Upper lobe of left lung (tissue), 6 donors: ENCODE measurements at regions not wholly inside any gene's neighbourhood (a gene's known extent, or its start where the extent isn't known, plus 50 kb on each side); places are given as distances from the start of the nearest gene placed in this dataset.
A peak's percentile ranks its signal among the peaks of the same experiment; 100 is the strongest.
"Not testable (repeated sequence)": the region's sequence is repeated elsewhere in the genome, so short reads cannot be mapped to it uniquely, and the experiment has no call there.

Experiments
- ATAC-seq, 2 donors: fragments of 200-7000 bp; cut with Tn5 transposase; one replicate each; pipeline ENCODE4 v1.9.1; 2022; ENCODE audit warnings: mild to moderate bottlenecking in 2 of 2, moderate library complexity in 2 of 2; ENCODE audit not compliant: low FRiP score in 2 of 2
- DNase-seq, 2 donors: peaks; one replicate each; pipeline ENCODE4 v3.0.0-alpha.2; 2019 to 2020
- H3K27ac ChIP-seq, 4 donors: fragments of 200-600 bp; sonication (generic); one replicate each; pipeline ENCODE4 v1.5.1; 2016 to 2019
- H3K27me3 ChIP-seq, 4 donors: fragments of 200-600 bp; sonication (generic); one replicate each; pipeline ENCODE4 v1.5.1; 2017 to 2019
- H3K36me3 ChIP-seq, 4 donors: fragments of 200-600 bp; sonication (generic); one replicate each; pipeline ENCODE4 v1.5.1; 2016 to 2019
- H3K4me1 ChIP-seq, 4 donors: fragments of 200-600 bp; sonication (generic); one replicate each; pipeline ENCODE4 v1.5.1; 2018 to 2019
- H3K4me3 ChIP-seq, 4 donors: fragments of 200-600 bp; sonication (generic); one replicate each; pipeline ENCODE4 v1.5.1; 2017 to 2019; ENCODE audit warnings: mild to moderate bottlenecking in 2 of 4, moderate library complexity in 1 of 4
- H3K9me3 ChIP-seq, 4 donors: fragments of 200-600 bp; sonication (generic); one replicate each; pipeline ENCODE4 v1.5.1; 2018 to 2019
- CTCF ChIP-seq, 6 experiments: fragments of 450-650 bp in 4 of 6; fragments of 200-600 bp in 2 of 6; sonication (generic) in 2 of 6; IDR thresholded peaks; one replicate each; pipeline ENCODE4 v1.5.1; 2016 to 2019; ENCODE audit warnings: antibody characterized with exemption in 6 of 6
- EP300 ChIP-seq, 4 donors: sonication (generic); formaldehyde crosslinking; IDR thresholded peaks; one replicate each; pipeline ENCODE4 v1.5.1; 2017; ENCODE audit warnings: antibody characterized with exemption in 4 of 4, control low read depth in 2 of 4
- POLR2A ChIP-seq, 4 donors: fragments of 450-650 bp; IDR thresholded peaks; one replicate each; pipeline ENCODE4 v1.5.1; 2016 to 2017; ENCODE audit warnings: antibody characterized with exemption in 4 of 4, mild to moderate bottlenecking in 2 of 4
- POLR2AphosphoS5 ChIP-seq, 2 donors: sonication (generic); formaldehyde crosslinking; IDR thresholded peaks; one replicate each; pipeline ENCODE4 v1.5.1; 2017; ENCODE audit warnings: antibody characterized with exemption in 2 of 2
- WGBS, 2 donors: methylation state at CpG; one replicate each; pipeline ENCODE4 v1.1.5; 2017 to 2018; 5-methylcytosine and 5-hydroxymethylcytosine counted together
- donor health status: DM: no; HTN: no; CAD: no; lungs with moderate emphysema.
- donor health status: DM: no; HTN: yes; CAD: no; lungs with severe emphysema.

DNA sequence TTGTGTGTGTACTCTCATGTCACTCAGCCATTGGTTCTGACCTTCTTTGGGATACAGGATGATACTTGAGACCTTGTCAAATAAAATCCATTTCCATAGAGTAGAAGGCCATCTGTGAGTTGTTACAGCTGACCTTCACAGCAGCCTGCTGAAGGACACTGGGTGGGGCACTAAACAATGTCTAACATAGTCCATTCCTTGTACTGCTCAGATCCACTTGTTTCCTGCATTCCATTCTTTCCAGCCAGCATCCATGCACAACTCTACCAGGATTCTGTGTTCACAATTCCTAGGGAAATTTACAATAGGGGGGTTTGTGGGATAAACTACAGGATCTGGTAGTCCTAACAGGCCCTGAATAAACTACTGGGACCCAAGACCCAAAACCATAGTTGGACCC lies 286.4 kb downstream of the RASEF start:
- Histone ChIP-seq H3K36me3 (no peaks in the 10 kb centered on the region), H3K4me3 (no peak overlapping the region), H3K27ac (no peak overlapping the region), H3K27me3 (no peaks in the 10 kb centered on the region), H3K9me3 (no peaks in the 10 kb centered on the region), H3K4me1 (no peaks in the 10 kb centered on the region)
- ATAC-seq: no peak
- no peak for DNase-seq
- TF ChIP-seq EP300 (IDR thresholded peaks at IDR 0.05): no peak

DNA sequence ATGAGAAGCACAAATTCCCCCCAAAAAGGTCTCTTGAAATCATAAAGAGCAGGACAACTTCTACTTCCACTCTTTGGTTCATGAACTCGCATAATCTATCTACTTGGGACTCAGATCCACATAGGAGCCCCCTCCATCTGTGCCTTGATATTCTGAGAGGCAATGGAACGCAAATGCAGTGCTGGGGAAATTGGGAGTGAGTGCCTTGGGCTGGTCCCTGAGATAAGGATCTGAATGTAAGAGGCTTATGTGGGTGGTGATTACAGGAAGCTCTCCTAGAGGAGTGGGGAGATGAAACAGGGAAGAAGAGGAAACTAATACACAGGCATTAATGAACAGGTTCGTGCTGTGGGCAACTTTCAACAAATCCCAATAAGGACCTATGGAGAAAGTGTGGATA lies 285.6 kb downstream of the RASEF start:
- no peak overlapping the region for H3K4me3 ChIP-seq
- 84 to 88% methylated on average over 3 of the region's 3 CpGs for WGBS, 2 donors
- no peaks in the 10 kb centered on the region for H3K4me1 ChIP-seq
- no peak overlapping the region for H3K27ac ChIP-seq
- TF ChIP-seq POLR2AphosphoS5 (IDR thresholded peaks at IDR 0.05): no peak
- no peak for TF ChIP-seq CTCF (IDR thresholded peaks at IDR 0.05)
- no peak for TF ChIP-seq EP300 (IDR thresholded peaks at IDR 0.05)
- no peaks in the 10 kb centered on the region for H3K27me3 ChIP-seq
- H3K36me3 ChIP-seq: no peaks in the 10 kb centered on the region
- DNase-seq (no peak), ATAC-seq (no peak)
- no peaks in the 10 kb centered on the region for H3K9me3 ChIP-seq

- WGBS, 2 donors: 89 to 91% methylated on average over 4 of the region's 4 CpGs
- H3K36me3 ChIP-seq, H3K27me3 ChIP-seq, H3K4me1 ChIP-seq, H3K9me3 ChIP-seq, H3K4me3 ChIP-seq, ATAC-seq, H3K27ac ChIP-seq, DNase-seq: not testable (repeated sequence)
These were observed 284.0 kb downstream of the RASEF start for GRCh38 chr9:82778923-82779322.

DNA sequence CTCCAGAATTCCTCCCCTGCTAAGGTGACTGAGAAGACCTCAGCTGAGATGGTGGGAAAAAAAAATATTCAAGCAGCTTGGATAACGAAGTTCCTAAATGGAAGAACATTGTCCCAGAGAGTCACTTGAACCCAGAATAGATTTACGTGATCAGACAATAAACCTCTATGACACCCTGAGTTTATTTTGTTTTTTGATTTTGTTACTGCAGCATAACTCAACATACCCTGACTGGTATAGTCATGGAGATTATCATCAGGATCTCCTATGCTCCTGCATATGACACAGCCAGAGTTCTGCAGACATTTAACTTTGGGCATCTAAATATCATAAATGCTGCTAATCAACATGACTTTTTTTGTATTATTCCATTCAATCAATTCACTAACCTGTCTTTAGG lies 282.9 kb downstream of the RASEF start:
- TF ChIP-seq POLR2AphosphoS5 (IDR thresholded peaks at IDR 0.05): no peak
- no peak for TF ChIP-seq POLR2A (IDR thresholded peaks at IDR 0.05)
- no peak for TF ChIP-seq EP300 (IDR thresholded peaks at IDR 0.05)
- TF ChIP-seq CTCF (IDR thresholded peaks at IDR 0.05): no peak
- Histone ChIP-seq H3K4me1 (no peaks in the 10 kb centered on the region), H3K36me3 (no peaks in the 10 kb centered on the region), H3K27ac (no peak overlapping the region), H3K27me3 (no peaks in the 10 kb centered on the region), H3K9me3 (no peaks in the 10 kb centered on the region), H3K4me3 (no peak overlapping the region)
- no peak for DNase-seq
- WGBS, 2 donors: 85 to 88% methylated on average over 2 of the region's 2 CpGs
- ATAC-seq: no peak

- Histone ChIP-seq H3K27me3 (no peaks in the 10 kb centered on the region), H3K36me3 (no peaks in the 10 kb centered on the region), H3K4me1 (no peaks in the 10 kb centered on the region), H3K4me3 (no peak overlapping the region), H3K9me3 (no peaks in the 10 kb centered on the region), H3K27ac (no peak overlapping the region)
- ATAC-seq (peak in 1 of 2 donors; percentile 38), DNase-seq (no peak)
- no peak for TF ChIP-seq POLR2AphosphoS5 (IDR thresholded peaks at IDR 0.05)
- TF ChIP-seq CTCF (IDR thresholded peaks at IDR 0.05): no peak
- TF ChIP-seq POLR2A (IDR thresholded peaks at IDR 0.05): no peak
- TF ChIP-seq EP300 (IDR thresholded peaks at IDR 0.05): no peak
- WGBS, 2 donors: 71 to 74% methylated on average over 6 of the region's 6 CpGs
These were observed 281.0 kb downstream of the RASEF start for GRCh38 chr9:82781921-82782392.

GRCh38 chr9:82783045-82783444 lies 279.9 kb downstream of the RASEF start:
- DNase-seq: no peak
- TF ChIP-seq CTCF (IDR thresholded peaks at IDR 0.05) (no peak), POLR2A (IDR thresholded peaks at IDR 0.05) (no peak)
- Histone ChIP-seq H3K36me3 (no peaks in the 10 kb centered on the region), H3K4me1 (no peaks in the 10 kb centered on the region), H3K27ac (no peak overlapping the region), H3K9me3 (no peaks in the 10 kb centered on the region), H3K27me3 (no peaks in the 10 kb centered on the region), H3K4me3 (no peak overlapping the region)
- ATAC-seq: no peak
- WGBS, 2 donors: 86 to 90% methylated on average over 1 of the region's 1 CpG
